NT2/D1 (cell line): ENCODE measurements at regions not wholly inside any gene's neighbourhood (a gene's known extent, or its start where the extent isn't known, plus 50 kb on each side); places are given as distances from the start of the nearest gene placed in this dataset.

Experiments
- YY1 ChIP-seq: IDR thresholded peaks from 2 replicates; pipeline ENCODE4 v1.6.1; 2011; ENCODE audit not compliant: insufficient read length, insufficient read depth
- ZNF274 ChIP-seq: IDR thresholded peaks from 2 replicates; pipeline ENCODE4 v1.6.1; 2011; ENCODE audit warnings: mild to moderate bottlenecking, low read depth, low read length

DNA sequence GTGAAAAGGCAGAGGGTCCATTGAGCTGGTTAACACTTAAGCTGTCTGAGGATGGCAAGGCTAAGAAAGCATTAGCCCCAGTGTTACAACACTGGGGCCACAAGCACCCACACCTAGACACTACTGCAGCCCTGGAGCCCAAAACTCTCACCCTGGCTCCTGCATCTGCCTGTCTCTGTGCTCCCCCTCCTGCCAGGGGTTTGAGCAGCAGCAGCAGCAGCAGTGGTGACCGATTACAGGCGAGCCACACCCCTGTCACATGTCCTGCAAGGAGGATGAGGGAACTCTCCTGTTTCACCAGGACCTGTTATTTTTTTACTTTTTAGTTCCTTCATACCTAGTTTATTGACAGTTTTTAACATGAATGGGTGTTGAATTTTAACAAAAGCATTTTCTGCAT is 326.7 kb upstream of the MAP2 start:
- no peak for TF ChIP-seq YY1
- no peak for TF ChIP-seq ZNF274
